ENCODE measurements at regions not wholly inside any gene's neighbourhood (a gene's known extent, or its start where the extent isn't known, plus 50 kb on each side); places are given as distances from the start of the nearest gene placed in this dataset.

DNA sequence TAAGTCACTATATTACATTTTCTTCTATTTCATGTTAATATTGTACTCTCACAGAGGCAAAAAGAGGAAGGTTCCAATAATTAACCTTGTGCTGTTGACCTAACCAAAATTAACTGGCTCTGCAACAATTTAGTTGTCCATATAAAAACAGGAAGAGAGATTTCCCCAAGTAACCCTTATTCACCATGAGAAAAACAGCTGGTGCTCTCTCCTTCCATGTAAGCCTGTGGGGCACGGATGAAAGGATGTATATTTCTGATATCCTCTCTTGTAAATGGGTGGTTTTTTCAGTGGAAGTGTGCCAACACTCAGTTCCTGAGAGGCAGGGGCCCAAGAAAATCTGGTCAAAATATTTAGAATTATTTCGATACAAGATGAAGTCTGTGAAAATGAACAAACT lies 358.1 kb downstream of the CRPPA start:
- Histone ChIP-seq H2BK120ac (ENCODE audit: low read depth, low read length) (no peak overlapping the region), H2BK5ac (ENCODE audit: low read depth, low read length, poor library complexity, severe bottlenecking) (no peak overlapping the region), H3K27ac (ENCODE audit: low read length, poor library complexity, severe bottlenecking) (no peak overlapping the region), H3K9me3 (ENCODE audit: control insufficient read depth, low read length) (no peaks in the 10 kb centered on the region), H4K91ac (ENCODE audit: low read length) (no peak overlapping the region), H3K18ac (ENCODE audit: low read depth in 1 of 2, low read length in 2 of 2) (no peak overlapping the region), H3K4me1 (ENCODE audit: control insufficient read depth, insufficient read depth, low read depth, low read length) (peaks cover 2% of the 10 kb centered on the region), H3K4me2 (ENCODE audit: low read length, poor library complexity, severe bottlenecking) (no peak overlapping the region), H2AFZ (ENCODE audit: low read depth, low read length) (no peak overlapping the region), H3K27me3 (ENCODE audit: control insufficient read depth in 1 of 2, insufficient read depth in 1 of 2, low read length in 2 of 2) (no peaks in the 10 kb centered on the region), H3K4ac (ENCODE audit: low read depth in 1 of 2, low read length in 2 of 2) (no peak overlapping the region), H3K9ac (ENCODE audit: low read length) (peak overlapping the region; percentile 62), H3K4me3 (ENCODE audit: insufficient read depth in 1 of 2, low read depth in 1 of 2, low read length in 2 of 2) (no peak overlapping the region), H2BK12ac (ENCODE audit: low read length in 2 of 2) (no peak overlapping the region), H3K36me3 (ENCODE audit: control insufficient read depth in 1 of 2, insufficient read depth in 2 of 2, low read depth in 1 of 2, low read length in 2 of 2) (no peaks in the 10 kb centered on the region), H3K14ac (ENCODE audit: low read length in 2 of 2) (no peak overlapping the region), H3K79me1 (replicated peaks; ENCODE audit: low read length, poor library complexity, severe bottlenecking) (no peaks in the 10 kb centered on the region), H2AK5ac (ENCODE audit: low read length, severe bottlenecking) (no peak overlapping the region), H3K23ac (ENCODE audit: low read length in 2 of 2) (no peak overlapping the region), H4K8ac (ENCODE audit: low read length) (no peak overlapping the region), H2BK15ac (ENCODE audit: low read depth, poor library complexity, severe bottlenecking) (no peak overlapping the region)
- DNase-seq = no peak
- WGBS = 84% methylated on average over 2 of the region's 2 CpGs

DNA sequence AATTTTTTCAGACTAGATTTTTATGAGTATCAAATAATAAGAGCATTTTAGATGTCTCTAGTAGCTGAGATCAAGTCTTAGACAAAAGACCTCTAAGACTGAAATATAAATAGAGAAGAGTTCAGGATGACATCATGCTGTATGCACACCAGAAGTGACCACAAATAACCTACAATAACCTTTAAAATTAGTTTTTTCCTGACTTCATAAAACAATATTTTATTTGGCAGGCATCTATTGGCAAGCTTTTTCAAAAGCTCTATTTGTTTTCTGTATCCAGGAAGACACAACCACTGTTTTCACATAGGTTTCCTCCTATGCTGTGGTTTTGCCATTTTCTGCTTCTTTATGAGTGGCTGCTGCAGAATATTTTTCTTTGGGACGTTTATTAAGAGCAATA lies 359.1 kb downstream of the CRPPA start:
- no peak overlapping the region for H2AFZ ChIP-seq (ENCODE audit: low read depth, low read length)
- H3K4me3 ChIP-seq (ENCODE audit: insufficient read depth in 1 of 2, low read depth in 1 of 2, low read length in 2 of 2) = no peak overlapping the region
- H2BK120ac ChIP-seq (ENCODE audit: low read depth, low read length) = no peak overlapping the region
- no peak overlapping the region for H3K4ac ChIP-seq (ENCODE audit: low read depth in 1 of 2, low read length in 2 of 2)
- no peak overlapping the region for H2BK5ac ChIP-seq (ENCODE audit: low read depth, low read length, poor library complexity, severe bottlenecking)
- no peak overlapping the region for H3K4me2 ChIP-seq (ENCODE audit: low read length, poor library complexity, severe bottlenecking)
- no peaks in the 10 kb centered on the region for H3K36me3 ChIP-seq (ENCODE audit: control insufficient read depth in 1 of 2, insufficient read depth in 2 of 2, low read depth in 1 of 2, low read length in 2 of 2)
- peak overlapping the region; percentile 62 for H3K9ac ChIP-seq (ENCODE audit: low read length)
- no peak overlapping the region for H2AK5ac ChIP-seq (ENCODE audit: low read length, severe bottlenecking)
- H2BK12ac ChIP-seq (ENCODE audit: low read length in 2 of 2) = no peak overlapping the region
- H3K79me1 ChIP-seq (replicated peaks; ENCODE audit: low read length, poor library complexity, severe bottlenecking) = no peaks in the 10 kb centered on the region
- no peak overlapping the region for H3K27ac ChIP-seq (ENCODE audit: low read length, poor library complexity, severe bottlenecking)
- no peaks in the 10 kb centered on the region for H3K9me3 ChIP-seq (ENCODE audit: control insufficient read depth, low read length)
- no peak overlapping the region for H4K8ac ChIP-seq (ENCODE audit: low read length)
- WGBS = no CpG with 5 or more reads among the region's 1 CpG
- H3K14ac ChIP-seq (ENCODE audit: low read length in 2 of 2) = no peak overlapping the region
- H2BK15ac ChIP-seq (ENCODE audit: low read depth, poor library complexity, severe bottlenecking) = no peak overlapping the region
- H3K27me3 ChIP-seq (ENCODE audit: control insufficient read depth in 1 of 2, insufficient read depth in 1 of 2, low read length in 2 of 2) = no peaks in the 10 kb centered on the region
- H3K23ac ChIP-seq (ENCODE audit: low read length in 2 of 2) = no peak overlapping the region
- no peak overlapping the region for H4K91ac ChIP-seq (ENCODE audit: low read length)
- DNase-seq = peak; percentile 47
- no peak overlapping the region for H3K18ac ChIP-seq (ENCODE audit: low read depth in 1 of 2, low read length in 2 of 2)
- H3K4me1 ChIP-seq (ENCODE audit: control insufficient read depth, insufficient read depth, low read depth, low read length) = peaks cover 2% of the 10 kb centered on the region

DNA sequence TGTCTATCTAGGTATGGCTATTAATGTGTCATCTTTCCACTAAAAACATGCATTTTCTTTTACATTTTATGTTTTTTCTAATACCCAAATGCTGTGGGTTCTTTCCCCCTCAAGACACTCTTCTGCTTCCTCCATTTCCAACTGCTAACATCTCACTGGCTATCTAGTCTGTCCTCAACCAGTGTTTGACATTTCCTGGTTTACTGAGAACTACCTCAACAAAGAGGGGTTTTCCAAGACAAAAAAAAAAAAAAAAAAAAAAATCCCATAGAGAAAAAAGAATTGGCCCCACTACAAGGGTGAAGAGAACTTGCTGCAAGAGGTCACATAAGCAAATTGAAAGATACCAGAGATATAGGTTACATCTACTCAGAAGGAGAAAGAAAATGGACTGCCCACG lies 359.7 kb downstream of the CRPPA start:
- no peak overlapping the region for H3K23ac ChIP-seq (ENCODE audit: low read length in 2 of 2)

DNA sequence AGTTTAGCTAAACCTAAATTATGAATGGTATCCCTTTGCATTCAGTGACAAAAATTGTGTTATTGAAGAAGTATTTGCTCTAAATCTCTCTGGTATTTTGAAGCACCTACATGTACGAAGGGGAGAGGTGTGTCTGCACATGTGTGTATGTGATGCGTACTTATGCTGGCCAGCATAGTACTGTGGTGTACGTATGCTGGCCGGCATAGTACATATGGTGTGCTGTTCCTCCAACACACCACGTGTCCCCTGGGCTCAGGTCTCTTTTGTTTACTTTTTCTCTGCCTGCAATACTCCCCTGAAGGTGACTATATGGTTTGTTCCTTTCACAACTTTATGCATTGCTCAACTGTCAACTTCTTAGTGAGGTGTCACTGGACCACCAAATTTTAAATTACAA lies 360.3 kb downstream of the CRPPA start:
- Histone ChIP-seq H2BK12ac (ENCODE audit: low read length in 2 of 2) (peak overlapping the region; percentile 40 to 70), H2BK5ac (ENCODE audit: low read depth, low read length, poor library complexity, severe bottlenecking) (no peak overlapping the region), H4K91ac (ENCODE audit: low read length) (peak overlapping the region; percentile 56), H3K9me3 (ENCODE audit: control insufficient read depth, low read length) (no peaks in the 10 kb centered on the region), H3K4me2 (ENCODE audit: low read length, poor library complexity, severe bottlenecking) (no peak overlapping the region), H2AFZ (ENCODE audit: low read depth, low read length) (no peak overlapping the region), H2BK15ac (ENCODE audit: low read depth, poor library complexity, severe bottlenecking) (no peak overlapping the region), H3K79me1 (replicated peaks; ENCODE audit: low read length, poor library complexity, severe bottlenecking) (no peaks in the 10 kb centered on the region), H3K9ac (ENCODE audit: low read length) (no peak overlapping the region), H3K23ac (ENCODE audit: low read length in 2 of 2) (no peak overlapping the region), H3K4ac (ENCODE audit: low read depth in 1 of 2, low read length in 2 of 2) (no peak overlapping the region), H3K4me1 (ENCODE audit: control insufficient read depth, insufficient read depth, low read depth, low read length) (peaks cover 2% of the 10 kb centered on the region), H2AK5ac (ENCODE audit: low read length, severe bottlenecking) (no peak overlapping the region), H3K27ac (ENCODE audit: low read length, poor library complexity, severe bottlenecking) (no peak overlapping the region), H3K4me3 (ENCODE audit: insufficient read depth in 1 of 2, low read depth in 1 of 2, low read length in 2 of 2) (no peak overlapping the region), H3K18ac (ENCODE audit: low read depth in 1 of 2, low read length in 2 of 2) (no peak overlapping the region), H4K8ac (ENCODE audit: low read length) (no peak overlapping the region), H3K27me3 (ENCODE audit: control insufficient read depth in 1 of 2, insufficient read depth in 1 of 2, low read length in 2 of 2) (no peaks in the 10 kb centered on the region), H2BK120ac (ENCODE audit: low read depth, low read length) (no peak overlapping the region), H3K14ac (ENCODE audit: low read length in 2 of 2) (no peak overlapping the region), H3K36me3 (ENCODE audit: control insufficient read depth in 1 of 2, insufficient read depth in 2 of 2, low read depth in 1 of 2, low read length in 2 of 2) (no peaks in the 10 kb centered on the region)
- 97% methylated on average over 5 of the region's 5 CpGs for WGBS
- DNase-seq = no peak

More for the DNA sequence above, 359.7 kb downstream of the CRPPA start:
- DNase-seq = no peak
- peak overlapping the region; percentile 10 for H3K9ac ChIP-seq (ENCODE audit: low read length)
- no peak overlapping the region for H4K91ac ChIP-seq (ENCODE audit: low read length)
- H3K27me3 ChIP-seq (ENCODE audit: control insufficient read depth in 1 of 2, insufficient read depth in 1 of 2, low read length in 2 of 2) = no peaks in the 10 kb centered on the region
- peaks cover 2% of the 10 kb centered on the region for H3K4me1 ChIP-seq (ENCODE audit: control insufficient read depth, insufficient read depth, low read depth, low read length)
- H3K4me3 ChIP-seq (ENCODE audit: insufficient read depth in 1 of 2, low read depth in 1 of 2, low read length in 2 of 2) = no peak overlapping the region
- peak overlapping the region in 1 of 2 experiments; percentile 88 for H2BK12ac ChIP-seq (ENCODE audit: low read length in 2 of 2)
- H3K4me2 ChIP-seq (ENCODE audit: low read length, poor library complexity, severe bottlenecking) = no peak overlapping the region
- no peak overlapping the region for H3K4ac ChIP-seq (ENCODE audit: low read depth in 1 of 2, low read length in 2 of 2)
- no peak overlapping the region for H2BK5ac ChIP-seq (ENCODE audit: low read depth, low read length, poor library complexity, severe bottlenecking)
- H2BK120ac ChIP-seq (ENCODE audit: low read depth, low read length) = no peak overlapping the region
- H2AK5ac ChIP-seq (ENCODE audit: low read length, severe bottlenecking) = peak overlapping the region; percentile 77
- H3K36me3 ChIP-seq (ENCODE audit: control insufficient read depth in 1 of 2, insufficient read depth in 2 of 2, low read depth in 1 of 2, low read length in 2 of 2) = no peaks in the 10 kb centered on the region
- H3K27ac ChIP-seq (ENCODE audit: low read length, poor library complexity, severe bottlenecking) = no peak overlapping the region
- H2BK15ac ChIP-seq (ENCODE audit: low read depth, poor library complexity, severe bottlenecking) = no peak overlapping the region
- H2AFZ ChIP-seq (ENCODE audit: low read depth, low read length) = no peak overlapping the region
- no peaks in the 10 kb centered on the region for H3K9me3 ChIP-seq (ENCODE audit: control insufficient read depth, low read length)
- H3K79me1 ChIP-seq (replicated peaks; ENCODE audit: low read length, poor library complexity, severe bottlenecking) = no peaks in the 10 kb centered on the region
- no peak overlapping the region for H3K18ac ChIP-seq (ENCODE audit: low read depth in 1 of 2, low read length in 2 of 2)
- no peak overlapping the region for H3K14ac ChIP-seq (ENCODE audit: low read length in 2 of 2)
- peak overlapping the region; percentile 30 for H4K8ac ChIP-seq (ENCODE audit: low read length)
- 86% methylated on average over 1 of the region's 1 CpG for WGBS

All from mesenchymal stem cell (in vitro differentiated cells and primary cell).